ENCODE measurements at regions not wholly inside any gene's neighbourhood (a gene's known extent, or its start where the extent isn't known, plus 50 kb on each side); places are given as distances from the start of the nearest gene placed in this dataset.

GRCh38 chr18:60555625-60556024 is 183.1 kb upstream of the MC4R start:
- no peak for DNase-seq

GRCh38 chr18:60556326-60556725 is 183.8 kb upstream of the MC4R start:
- no peak for DNase-seq

- no peak for DNase-seq
Measured at GRCh38 chr18:60560071-60560470, 187.5 kb upstream of the MC4R start.

DNA sequence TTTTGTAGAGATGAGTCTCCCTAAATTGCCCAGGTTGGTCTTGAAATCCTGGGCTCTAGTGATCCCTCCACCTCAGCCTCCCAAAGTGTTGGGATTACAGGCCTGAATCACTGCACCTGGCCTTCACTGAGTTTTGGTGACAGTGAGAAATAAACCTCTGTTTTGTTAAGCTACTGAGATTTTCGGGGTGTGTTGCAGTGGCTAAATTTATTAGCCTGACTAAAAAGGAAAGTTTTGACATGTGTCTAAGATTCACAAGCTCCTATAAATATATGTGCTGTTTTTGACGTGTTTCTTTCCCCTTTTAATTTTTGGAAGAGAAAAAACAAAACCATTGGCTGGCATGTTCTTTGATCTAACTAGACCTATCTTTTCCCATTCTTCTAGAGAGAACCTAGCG is 190.5 kb upstream of the MC4R start:
- no peak for DNase-seq

- no peak for DNase-seq
Measured at GRCh38 chr18:60568220-60568619, 195.6 kb upstream of the MC4R start.

- DNase-seq = no peak
Measured at GRCh38 chr18:60570172-60570571, 197.6 kb upstream of the MC4R start.

DNA sequence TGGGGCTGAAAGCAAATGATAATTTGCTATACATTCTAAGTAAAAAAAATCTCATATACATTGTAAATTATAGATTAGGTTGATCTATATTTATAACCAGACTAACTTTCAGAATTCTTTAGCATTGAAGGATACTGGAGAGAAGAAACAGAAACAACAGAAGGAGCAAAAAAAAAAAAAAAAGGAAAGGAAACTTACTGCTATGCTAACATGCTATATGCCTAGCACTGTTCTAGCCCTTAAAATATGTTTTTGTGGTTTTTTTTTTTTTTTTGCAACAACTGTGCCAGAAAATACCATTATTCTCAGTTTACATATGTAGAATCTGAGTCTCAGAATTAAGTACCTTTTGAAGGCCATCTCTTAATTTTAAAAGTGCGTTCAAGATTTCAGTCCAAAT is 204.9 kb upstream of the MC4R start:
- DNase-seq = no peak

GRCh38 chr18:60585670-60586069 is 213.1 kb upstream of the MC4R start:
- no peak for DNase-seq

DNA sequence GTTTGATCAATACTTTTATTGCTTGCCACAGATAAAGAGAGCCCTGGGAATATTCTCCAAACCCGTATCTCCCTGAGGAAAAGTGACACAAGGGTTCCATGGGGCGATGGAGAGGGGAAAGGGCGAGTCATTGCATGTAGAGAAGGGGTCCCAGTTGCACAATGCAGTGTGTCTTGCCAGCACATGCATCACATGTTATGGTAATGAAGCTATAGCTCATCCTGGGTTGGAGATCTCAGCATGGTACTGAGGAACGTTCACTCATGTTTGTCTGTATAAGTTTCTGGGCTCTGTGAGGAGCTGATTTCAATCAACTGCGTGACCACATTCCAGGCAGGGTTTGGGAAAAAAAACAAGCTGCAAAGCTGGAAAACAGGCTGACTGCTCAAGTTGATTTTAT is 220.7 kb upstream of the MC4R start:
- no peak for DNase-seq

- DNase-seq = no peak
Measured at GRCh38 chr18:60596928-60597327, 224.4 kb upstream of the MC4R start.

GRCh38 chr18:60599267-60599666 is 226.7 kb upstream of the MC4R start:
- no peak for DNase-seq

GRCh38 chr18:60599995-60600394 is 227.4 kb upstream of the MC4R start:
- DNase-seq = no peak

GRCh38 chr18:60601249-60601648 is 228.7 kb upstream of the MC4R start:
- DNase-seq = no peak

DNA sequence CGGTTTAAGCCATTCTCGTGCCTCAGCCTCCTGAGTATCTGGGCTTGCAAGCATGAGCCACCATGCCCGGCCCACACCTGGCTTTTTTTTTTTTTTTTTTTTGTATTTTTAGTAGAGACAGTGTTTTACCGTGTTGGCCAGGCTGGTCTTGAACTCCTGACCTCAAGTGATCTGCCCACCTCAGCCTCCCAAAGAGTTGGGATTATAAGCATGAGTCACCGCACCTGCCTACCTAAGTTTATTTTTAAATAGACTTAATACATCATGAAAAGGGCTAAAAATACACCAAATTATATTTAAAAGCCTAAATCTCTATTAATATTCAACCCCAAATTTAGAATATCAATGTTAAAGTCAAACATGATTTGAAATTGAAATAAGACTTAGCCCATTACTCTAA is 250.8 kb upstream of the MC4R start:
- DNase-seq = no peak

- DNase-seq = no peak
Measured at GRCh38 chr18:60624207-60624606, 251.6 kb upstream of the MC4R start.

GRCh38 chr18:60639836-60640235 is 267.3 kb upstream of the MC4R start:
- no peak for DNase-seq

- no peak for DNase-seq
Measured at GRCh38 chr18:60643009-60643408, 270.4 kb upstream of the MC4R start.

GRCh38 chr18:60646725-60647124 is 274.1 kb upstream of the MC4R start:
- no peak for DNase-seq

GRCh38 chr18:60649107-60649506 is 276.5 kb upstream of the MC4R start:
- no peak for DNase-seq

DNA sequence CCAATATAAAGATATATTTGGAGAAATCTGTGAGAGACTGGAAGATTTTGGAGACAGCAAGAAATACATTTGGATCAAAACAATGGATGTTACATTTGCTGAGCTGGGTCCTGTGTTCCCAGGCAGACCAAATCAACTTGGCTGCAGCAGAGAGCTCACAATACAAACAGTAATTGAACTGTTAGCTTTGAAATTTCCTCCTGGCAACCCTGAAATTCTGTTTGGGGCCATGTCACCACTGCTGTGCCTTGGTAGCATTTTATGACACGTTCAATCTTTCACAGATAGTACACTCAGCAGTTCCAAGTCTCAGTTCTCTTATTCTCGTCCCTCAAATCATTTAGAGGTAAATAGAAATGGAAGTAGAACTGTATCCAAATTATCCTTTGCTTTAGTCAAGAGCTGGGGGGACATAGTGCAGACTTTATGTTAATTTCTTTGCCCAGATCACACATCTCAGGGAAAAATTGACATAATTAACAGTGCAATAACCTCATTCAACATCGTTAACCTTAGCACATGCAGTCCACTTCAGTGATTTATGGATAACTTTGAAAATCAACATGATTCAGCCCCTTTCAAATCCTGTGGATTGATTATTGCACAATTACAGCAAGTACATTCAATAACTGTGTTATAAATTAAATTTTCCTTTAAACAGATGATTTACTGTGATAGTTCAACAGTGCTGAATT is 277.4 kb upstream of the MC4R start:
- DNase-seq = no peak

DNA sequence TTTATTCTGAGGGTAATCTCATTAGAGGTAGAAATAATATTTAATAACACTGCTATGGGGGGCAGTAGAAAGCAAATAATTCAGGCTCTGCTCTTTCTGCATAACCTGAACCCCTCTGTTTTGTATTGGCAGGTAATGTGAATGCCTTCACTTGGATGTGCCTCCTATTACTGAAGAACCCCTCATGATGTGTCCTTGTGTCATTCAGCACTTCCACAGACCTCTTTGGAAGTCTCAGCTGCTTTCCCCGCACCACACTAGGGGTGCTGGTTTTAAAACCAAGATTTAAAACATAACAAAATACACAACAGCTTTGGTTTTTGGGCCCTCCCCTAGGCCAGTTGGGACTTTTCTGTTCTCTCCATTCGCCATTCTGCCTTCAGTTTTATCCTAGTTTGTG is 281.7 kb upstream of the MC4R start:
- DNase-seq = no peak

DNA sequence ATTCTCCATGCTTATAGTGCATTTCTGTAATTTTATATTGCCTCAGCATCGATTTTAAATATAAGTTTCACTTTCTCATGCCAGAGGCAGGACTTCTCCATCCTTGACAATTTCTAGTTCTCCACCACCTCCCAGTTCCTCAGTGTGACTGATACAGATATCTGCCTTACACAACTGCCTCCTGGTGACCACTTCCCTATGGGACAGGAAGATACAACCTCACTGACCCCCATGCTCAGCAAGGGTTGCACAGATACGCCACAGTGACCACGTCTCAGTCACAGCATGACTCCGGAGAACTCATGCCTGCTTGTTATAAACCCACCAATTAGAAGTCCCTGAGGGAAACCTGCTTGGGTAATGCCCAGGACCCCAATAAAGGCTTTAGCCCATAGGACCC is 284.0 kb upstream of the MC4R start:
- no peak for DNase-seq

GRCh38 chr18:60662491-60662890 is 289.9 kb upstream of the MC4R start:
- no peak for DNase-seq

GRCh38 chr18:60663060-60663989 is 290.8 kb upstream of the MC4R start:
- DNase-seq = no peak

All from bone marrow (tissue), 2 donors.